DOHH2 (cell line): ENCODE measurements at regions not wholly inside any gene's neighbourhood (a gene's known extent, or its start where the extent isn't known, plus 50 kb on each side); places are given as distances from the start of the nearest gene placed in this dataset.

Experiments
- EZH2phosphoT487 ChIP-seq: fragments of 200-600 bp; sonication (generic); IDR thresholded peaks from 2 replicates; pipeline ENCODE4 v1.6.1; 2017; ENCODE audit warnings: borderline replicate concordance, mild to moderate bottlenecking, antibody characterized with exemption, low read length, moderate library complexity, mixed read lengths
- TF ChIP-seq, protein P1 (sequence below): fragments of 200-600 bp; sonication (generic); IDR thresholded peaks from one replicate; pipeline ENCODE4 v1.5.1; 2014; ENCODE audit warnings: antibody characterized with exemption, mild to moderate bottlenecking, low read depth, low read length; ENCODE audit not compliant: poor library complexity, severe bottlenecking

GRCh38 chr2:241999184-241999583 is 129.7 kb downstream of the RTP5 start:
- TF ChIP-seq, protein P1, sequence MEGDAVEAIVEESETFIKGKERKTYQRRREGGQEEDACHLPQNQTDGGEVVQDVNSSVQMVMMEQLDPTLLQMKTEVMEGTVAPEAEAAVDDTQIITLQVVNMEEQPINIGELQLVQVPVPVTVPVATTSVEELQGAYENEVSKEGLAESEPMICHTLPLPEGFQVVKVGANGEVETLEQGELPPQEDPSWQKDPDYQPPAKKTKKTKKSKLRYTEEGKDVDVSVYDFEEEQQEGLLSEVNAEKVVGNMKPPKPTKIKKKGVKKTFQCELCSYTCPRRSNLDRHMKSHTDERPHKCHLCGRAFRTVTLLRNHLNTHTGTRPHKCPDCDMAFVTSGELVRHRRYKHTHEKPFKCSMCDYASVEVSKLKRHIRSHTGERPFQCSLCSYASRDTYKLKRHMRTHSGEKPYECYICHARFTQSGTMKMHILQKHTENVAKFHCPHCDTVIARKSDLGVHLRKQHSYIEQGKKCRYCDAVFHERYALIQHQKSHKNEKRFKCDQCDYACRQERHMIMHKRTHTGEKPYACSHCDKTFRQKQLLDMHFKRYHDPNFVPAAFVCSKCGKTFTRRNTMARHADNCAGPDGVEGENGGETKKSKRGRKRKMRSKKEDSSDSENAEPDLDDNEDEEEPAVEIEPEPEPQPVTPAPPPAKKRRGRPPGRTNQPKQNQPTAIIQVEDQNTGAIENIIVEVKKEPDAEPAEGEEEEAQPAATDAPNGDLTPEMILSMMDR = no peak
- no peak for TF ChIP-seq EZH2phosphoT487
